ENCODE measurements at regions not wholly inside any gene's neighbourhood (a gene's known extent, or its start where the extent isn't known, plus 50 kb on each side); places are given as distances from the start of the nearest gene placed in this dataset.

- Histone ChIP-seq H3K4me1 (ENCODE audit: control insufficient read depth, insufficient read depth, low read length) (no peaks in the 10 kb centered on the region), H3K27me3 (ENCODE audit: control insufficient read depth, insufficient read depth, low read length) (no peaks in the 10 kb centered on the region), H3K36me3 (ENCODE audit: control insufficient read depth, insufficient read depth, low read length) (no peaks in the 10 kb centered on the region), H3K9me3 (ENCODE audit: control insufficient read depth, insufficient read depth, low read depth, low read length) (no peaks in the 10 kb centered on the region), H3K27ac (ENCODE audit: low read length) (no peak overlapping the region), H3K4me3 (ENCODE audit: low read depth in 2 of 2, low read length in 2 of 2) (no peak overlapping the region)
- no TSS peak for BruUV-seq (replicated peaks)
- intact Hi-C loops (cut with micrococcal nuclease; ENCODE audit: unreplicated experiment), result no loop called here
- ChIA-PET CTCF (no interaction called here), POLR2A (no interaction called here)
- DNase-seq (ENCODE audit: low read depth, low spot score) (no peak), ATAC-seq (no peak)
- in situ Hi-C loops (cut with HindIII; ENCODE audit: low pct_unique_long_range_greater_than_20kb, low sequenced_read_pairs), result no loop called here
- TF ChIP-seq TCF7L2 (IDR thresholded peaks at IDR 0.05; ENCODE audit: low read depth, low read length) (no peak), REST (IDR thresholded peaks at IDR 0.05; ENCODE audit: insufficient read depth in 1 of 2, low read depth in 2 of 2, low read length in 1 of 2) (no peak), POLR2AphosphoS5 (IDR thresholded peaks at IDR 0.05; ENCODE audit: low read depth, low read length) (no peak), SIN3A (IDR thresholded peaks at IDR 0.05; ENCODE audit: borderline replicate concordance, insufficient read depth, low read depth, low read length) (no peak)
- TF ChIP-seq, protein P1, sequence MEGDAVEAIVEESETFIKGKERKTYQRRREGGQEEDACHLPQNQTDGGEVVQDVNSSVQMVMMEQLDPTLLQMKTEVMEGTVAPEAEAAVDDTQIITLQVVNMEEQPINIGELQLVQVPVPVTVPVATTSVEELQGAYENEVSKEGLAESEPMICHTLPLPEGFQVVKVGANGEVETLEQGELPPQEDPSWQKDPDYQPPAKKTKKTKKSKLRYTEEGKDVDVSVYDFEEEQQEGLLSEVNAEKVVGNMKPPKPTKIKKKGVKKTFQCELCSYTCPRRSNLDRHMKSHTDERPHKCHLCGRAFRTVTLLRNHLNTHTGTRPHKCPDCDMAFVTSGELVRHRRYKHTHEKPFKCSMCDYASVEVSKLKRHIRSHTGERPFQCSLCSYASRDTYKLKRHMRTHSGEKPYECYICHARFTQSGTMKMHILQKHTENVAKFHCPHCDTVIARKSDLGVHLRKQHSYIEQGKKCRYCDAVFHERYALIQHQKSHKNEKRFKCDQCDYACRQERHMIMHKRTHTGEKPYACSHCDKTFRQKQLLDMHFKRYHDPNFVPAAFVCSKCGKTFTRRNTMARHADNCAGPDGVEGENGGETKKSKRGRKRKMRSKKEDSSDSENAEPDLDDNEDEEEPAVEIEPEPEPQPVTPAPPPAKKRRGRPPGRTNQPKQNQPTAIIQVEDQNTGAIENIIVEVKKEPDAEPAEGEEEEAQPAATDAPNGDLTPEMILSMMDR (IDR thresholded peaks at IDR 0.05), result no peak
Measured at GRCh38 chr18:61107113-61107512, 226.1 kb upstream of the CDH20 start.

GRCh38 chr18:61108706-61109105 lies 224.5 kb upstream of the CDH20 start:
- TF ChIP-seq TCF7L2 (IDR thresholded peaks at IDR 0.05; ENCODE audit: low read depth, low read length) (no peak), SIN3A (IDR thresholded peaks at IDR 0.05; ENCODE audit: borderline replicate concordance, insufficient read depth, low read depth, low read length) (no peak)
- TF ChIP-seq, protein P1 (IDR thresholded peaks at IDR 0.05), result no peak
- H3K4me1 ChIP-seq (ENCODE audit: control insufficient read depth, insufficient read depth, low read length), result no peaks in the 10 kb centered on the region
- in situ Hi-C loops (cut with HindIII; ENCODE audit: low pct_unique_long_range_greater_than_20kb, low sequenced_read_pairs) (no loop called here), intact Hi-C loops (cut with micrococcal nuclease; ENCODE audit: unreplicated experiment) (no loop called here)
- H3K36me3 ChIP-seq (ENCODE audit: control insufficient read depth, insufficient read depth, low read length), result no peaks in the 10 kb centered on the region
- H3K27me3 ChIP-seq (ENCODE audit: control insufficient read depth, insufficient read depth, low read length), result no peaks in the 10 kb centered on the region
- no peak overlapping the region for H3K4me3 ChIP-seq (ENCODE audit: low read depth in 2 of 2, low read length in 2 of 2)
- CTCF ChIA-PET, result no interaction called here
- DNase-seq (ENCODE audit: low read depth, low spot score), result no peak
- ATAC-seq, result no peak
- POLR2A ChIA-PET, result no interaction called here
- H3K9me3 ChIP-seq (ENCODE audit: control insufficient read depth, insufficient read depth, low read depth, low read length), result no peaks in the 10 kb centered on the region
- no peak overlapping the region for H3K27ac ChIP-seq (ENCODE audit: low read length)
- BruUV-seq (replicated peaks), result no TSS peak

GRCh38 chr18:61123309-61123708 lies 209.9 kb upstream of the CDH20 start:
- ChIA-PET POLR2A (no interaction called here), CTCF (no interaction called here)
- BruUV-seq (replicated peaks), result no TSS peak
- Histone ChIP-seq H3K9me3 (ENCODE audit: control insufficient read depth, insufficient read depth, low read depth, low read length) (no peaks in the 10 kb centered on the region), H3K27ac (ENCODE audit: low read length) (no peak overlapping the region), H3K36me3 (ENCODE audit: control insufficient read depth, insufficient read depth, low read length) (no peaks in the 10 kb centered on the region), H3K4me1 (ENCODE audit: control insufficient read depth, insufficient read depth, low read length) (no peaks in the 10 kb centered on the region), H3K27me3 (ENCODE audit: control insufficient read depth, insufficient read depth, low read length) (no peaks in the 10 kb centered on the region), H3K4me3 (ENCODE audit: low read depth in 2 of 2, low read length in 2 of 2) (no peak overlapping the region)
- TF ChIP-seq SIN3A (IDR thresholded peaks at IDR 0.05; ENCODE audit: borderline replicate concordance, insufficient read depth, low read depth, low read length) (no peak), REST (IDR thresholded peaks at IDR 0.05; ENCODE audit: insufficient read depth in 1 of 2, low read depth in 2 of 2, low read length in 1 of 2) (no peak), POLR2AphosphoS5 (IDR thresholded peaks at IDR 0.05; ENCODE audit: low read depth, low read length) (no peak)
- TF ChIP-seq, protein P1 (IDR thresholded peaks at IDR 0.05), result no peak
- in situ Hi-C loops (cut with HindIII; ENCODE audit: low pct_unique_long_range_greater_than_20kb, low sequenced_read_pairs), result no loop called here
- intact Hi-C loops (cut with micrococcal nuclease; ENCODE audit: unreplicated experiment), result no loop called here
- ATAC-seq (no peak), DNase-seq (ENCODE audit: low read depth, low spot score) (no peak)
